ENCODE measurements at regions not wholly inside any gene's neighbourhood (a gene's known extent, or its start where the extent isn't known, plus 50 kb on each side); places are given as distances from the start of the nearest gene placed in this dataset.
"Not testable (repeated sequence)": the region's sequence is repeated elsewhere in the genome, so short reads cannot be mapped to it uniquely, and the experiment has no call there.

GRCh38 chr19:31527443-31527842 is 178.2 kb upstream of the TSHZ3 start:
- no peak for DNase-seq (ENCODE audit: low read depth, low spot score)

GRCh38 chr19:31528261-31528660 is 179.0 kb upstream of the TSHZ3 start:
- DNase-seq (ENCODE audit: low read depth, low spot score) = no peak

GRCh38 chr19:31529121-31529520 is 179.9 kb upstream of the TSHZ3 start:
- DNase-seq (ENCODE audit: low read depth, low spot score) = no peak

- no peak for DNase-seq (ENCODE audit: low read depth, low spot score)
Measured at GRCh38 chr19:31530781-31531180, 181.5 kb upstream of the TSHZ3 start.

GRCh38 chr19:31531326-31531725 is 182.1 kb upstream of the TSHZ3 start:
- no peak for DNase-seq (ENCODE audit: low read depth, low spot score)

GRCh38 chr19:31532034-31532433 is 182.8 kb upstream of the TSHZ3 start:
- DNase-seq (ENCODE audit: low read depth, low spot score) = no peak

- no peak for DNase-seq (ENCODE audit: low read depth, low spot score)
Measured at GRCh38 chr19:31533114-31533513, 183.9 kb upstream of the TSHZ3 start.

GRCh38 chr19:31534231-31534630 is 185.0 kb upstream of the TSHZ3 start:
- DNase-seq (ENCODE audit: low read depth, low spot score) = no peak

GRCh38 chr19:31534786-31535657 is 185.8 kb upstream of the TSHZ3 start:
- DNase-seq (ENCODE audit: low read depth, low spot score) = no peak

- no peak for DNase-seq (ENCODE audit: low read depth, low spot score)
Measured at GRCh38 chr19:31535691-31536460, 186.6 kb upstream of the TSHZ3 start.

- DNase-seq (ENCODE audit: low read depth, low spot score) = no peak
Measured at GRCh38 chr19:31537136-31537535, 187.9 kb upstream of the TSHZ3 start.

GRCh38 chr19:31537902-31538301 is 188.7 kb upstream of the TSHZ3 start:
- DNase-seq (ENCODE audit: low read depth, low spot score) = not testable (repeated sequence)

- DNase-seq (ENCODE audit: low read depth, low spot score) = no peak
Measured at GRCh38 chr19:31538879-31539278, 189.6 kb upstream of the TSHZ3 start.

GRCh38 chr19:31539386-31539785 is 190.2 kb upstream of the TSHZ3 start:
- no peak for DNase-seq (ENCODE audit: low read depth, low spot score)

GRCh38 chr19:31541396-31541795 is 192.2 kb upstream of the TSHZ3 start:
- no peak for DNase-seq (ENCODE audit: low read depth, low spot score)

- no peak for DNase-seq (ENCODE audit: low read depth, low spot score)
Measured at GRCh38 chr19:31543456-31543855, 194.2 kb upstream of the TSHZ3 start.

GRCh38 chr19:31545777-31546176 is 196.5 kb upstream of the TSHZ3 start:
- no peak for DNase-seq (ENCODE audit: low read depth, low spot score)

- DNase-seq (ENCODE audit: low read depth, low spot score) = no peak
Measured at GRCh38 chr19:31546205-31546960, 197.1 kb upstream of the TSHZ3 start.

GRCh38 chr19:31548941-31549340 is 199.7 kb upstream of the TSHZ3 start:
- DNase-seq (ENCODE audit: low read depth, low spot score) = peak; percentile 8

- no peak for DNase-seq (ENCODE audit: low read depth, low spot score)
Measured at GRCh38 chr19:31553112-31553845, 204.0 kb upstream of the TSHZ3 start.

- DNase-seq (ENCODE audit: low read depth, low spot score) = no peak
Measured at GRCh38 chr19:31553846-31554215, 204.6 kb upstream of the TSHZ3 start.

Data from astrocyte of the hippocampus (primary cell).